ENCODE measurements at regions not wholly inside any gene's neighbourhood (a gene's known extent, or its start where the extent isn't known, plus 50 kb on each side); places are given as distances from the start of the nearest gene placed in this dataset.
"Not testable (repeated sequence)": the region's sequence is repeated elsewhere in the genome, so short reads cannot be mapped to it uniquely, and the experiment has no call there.

DNA sequence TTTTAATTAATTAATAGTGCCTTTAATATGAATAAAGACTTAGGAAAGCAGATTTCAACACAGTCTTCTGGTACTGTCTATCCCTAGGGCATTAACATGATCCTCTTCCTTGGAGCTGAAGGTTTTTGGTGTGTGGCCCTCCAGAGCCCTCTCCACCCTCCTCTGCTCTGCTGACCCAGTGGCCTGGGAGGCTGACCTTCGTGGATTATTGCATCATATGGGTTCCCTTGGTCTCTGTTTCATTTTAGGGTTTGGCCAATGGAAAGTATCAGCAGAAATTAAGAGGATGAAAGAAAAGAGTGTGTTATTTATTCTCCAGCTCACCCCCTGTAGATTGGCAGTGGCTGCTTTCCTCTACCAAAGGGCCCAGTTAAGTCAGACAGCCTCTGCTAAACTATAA, 73.8 kb upstream of the KIF2A start:
- TF ChIP-seq, protein P1, sequence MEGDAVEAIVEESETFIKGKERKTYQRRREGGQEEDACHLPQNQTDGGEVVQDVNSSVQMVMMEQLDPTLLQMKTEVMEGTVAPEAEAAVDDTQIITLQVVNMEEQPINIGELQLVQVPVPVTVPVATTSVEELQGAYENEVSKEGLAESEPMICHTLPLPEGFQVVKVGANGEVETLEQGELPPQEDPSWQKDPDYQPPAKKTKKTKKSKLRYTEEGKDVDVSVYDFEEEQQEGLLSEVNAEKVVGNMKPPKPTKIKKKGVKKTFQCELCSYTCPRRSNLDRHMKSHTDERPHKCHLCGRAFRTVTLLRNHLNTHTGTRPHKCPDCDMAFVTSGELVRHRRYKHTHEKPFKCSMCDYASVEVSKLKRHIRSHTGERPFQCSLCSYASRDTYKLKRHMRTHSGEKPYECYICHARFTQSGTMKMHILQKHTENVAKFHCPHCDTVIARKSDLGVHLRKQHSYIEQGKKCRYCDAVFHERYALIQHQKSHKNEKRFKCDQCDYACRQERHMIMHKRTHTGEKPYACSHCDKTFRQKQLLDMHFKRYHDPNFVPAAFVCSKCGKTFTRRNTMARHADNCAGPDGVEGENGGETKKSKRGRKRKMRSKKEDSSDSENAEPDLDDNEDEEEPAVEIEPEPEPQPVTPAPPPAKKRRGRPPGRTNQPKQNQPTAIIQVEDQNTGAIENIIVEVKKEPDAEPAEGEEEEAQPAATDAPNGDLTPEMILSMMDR (IDR thresholded peaks at IDR 0.05; ENCODE audit: low read depth, low read length, poor library complexity, severe bottlenecking), result not testable (repeated sequence)
- TF ChIP-seq EZH2phosphoT487 (IDR thresholded peaks at IDR 0.05; ENCODE audit: borderline replicate concordance, low read length), result not testable (repeated sequence)

All from DOHH2 (cell line).